ENCODE measurements at regions not wholly inside any gene's neighbourhood (a gene's known extent, or its start where the extent isn't known, plus 50 kb on each side); places are given as distances from the start of the nearest gene placed in this dataset.

- Histone ChIP-seq H3K4me1 (ENCODE audit: control insufficient read depth, insufficient read depth, low read length, unreplicated experiment) (peaks cover 4% of the 10 kb centered on the region), H3K79me2 (ENCODE audit: control insufficient read depth, insufficient read depth, low read length, unreplicated experiment) (no peaks in the 10 kb centered on the region), H3K27ac (ENCODE audit: low read depth, low read length) (no peak overlapping the region), H3K4me3 (ENCODE audit: low read depth, low read length) (no peak overlapping the region), H3K27me3 (ENCODE audit: insufficient read depth, low read length) (peaks cover 16% of the 10 kb centered on the region; the same call in 1 of the 2 replicates), H2AFZ (ENCODE audit: low read length, unreplicated experiment) (no peak overlapping the region), H3K36me3 (ENCODE audit: insufficient read depth, low read length) (no peaks in the 10 kb centered on the region)
Observed at GRCh38 chr3:43978708-43979107, 263.0 kb upstream of the TOPAZ1 start.

- H3K79me2 ChIP-seq (ENCODE audit: control insufficient read depth, insufficient read depth, low read length, unreplicated experiment), result no peaks in the 10 kb centered on the region
- H3K27ac ChIP-seq (ENCODE audit: low read depth, low read length), result no peak overlapping the region
- peaks cover 4% of the 10 kb centered on the region for H3K4me1 ChIP-seq (ENCODE audit: control insufficient read depth, insufficient read depth, low read length, unreplicated experiment)
- H3K4me3 ChIP-seq (ENCODE audit: low read depth, low read length), result no peak overlapping the region
- H3K27me3 ChIP-seq (ENCODE audit: insufficient read depth, low read length), result peaks cover 16% of the 10 kb centered on the region; the same call in 1 of the 2 replicates
- no peak overlapping the region for H2AFZ ChIP-seq (ENCODE audit: low read length, unreplicated experiment)
- H3K36me3 ChIP-seq (ENCODE audit: insufficient read depth, low read length), result no peaks in the 10 kb centered on the region
Observed at GRCh38 chr3:43979645-43980044, 262.0 kb upstream of the TOPAZ1 start.

- Histone ChIP-seq H3K4me3 (ENCODE audit: low read depth, low read length) (peak overlapping the region; percentile 93), H3K4me1 (ENCODE audit: control insufficient read depth, insufficient read depth, low read length, unreplicated experiment) (peaks cover 9% of the 10 kb centered on the region), H2AFZ (ENCODE audit: low read length, unreplicated experiment) (peak overlapping the region; percentile 75), H3K27me3 (ENCODE audit: insufficient read depth, low read length) (peaks cover 70% of the 10 kb centered on the region), H3K79me2 (ENCODE audit: control insufficient read depth, insufficient read depth, low read length, unreplicated experiment) (peaks cover 20% of the 10 kb centered on the region), H3K27ac (ENCODE audit: low read depth, low read length) (peak overlapping the region; percentile 57; the same call in 1 of the 2 replicates), H3K36me3 (ENCODE audit: insufficient read depth, low read length) (no peaks in the 10 kb centered on the region)
Observed at GRCh38 chr3:43994657-43995546, 246.8 kb upstream of the TOPAZ1 start.

DNA sequence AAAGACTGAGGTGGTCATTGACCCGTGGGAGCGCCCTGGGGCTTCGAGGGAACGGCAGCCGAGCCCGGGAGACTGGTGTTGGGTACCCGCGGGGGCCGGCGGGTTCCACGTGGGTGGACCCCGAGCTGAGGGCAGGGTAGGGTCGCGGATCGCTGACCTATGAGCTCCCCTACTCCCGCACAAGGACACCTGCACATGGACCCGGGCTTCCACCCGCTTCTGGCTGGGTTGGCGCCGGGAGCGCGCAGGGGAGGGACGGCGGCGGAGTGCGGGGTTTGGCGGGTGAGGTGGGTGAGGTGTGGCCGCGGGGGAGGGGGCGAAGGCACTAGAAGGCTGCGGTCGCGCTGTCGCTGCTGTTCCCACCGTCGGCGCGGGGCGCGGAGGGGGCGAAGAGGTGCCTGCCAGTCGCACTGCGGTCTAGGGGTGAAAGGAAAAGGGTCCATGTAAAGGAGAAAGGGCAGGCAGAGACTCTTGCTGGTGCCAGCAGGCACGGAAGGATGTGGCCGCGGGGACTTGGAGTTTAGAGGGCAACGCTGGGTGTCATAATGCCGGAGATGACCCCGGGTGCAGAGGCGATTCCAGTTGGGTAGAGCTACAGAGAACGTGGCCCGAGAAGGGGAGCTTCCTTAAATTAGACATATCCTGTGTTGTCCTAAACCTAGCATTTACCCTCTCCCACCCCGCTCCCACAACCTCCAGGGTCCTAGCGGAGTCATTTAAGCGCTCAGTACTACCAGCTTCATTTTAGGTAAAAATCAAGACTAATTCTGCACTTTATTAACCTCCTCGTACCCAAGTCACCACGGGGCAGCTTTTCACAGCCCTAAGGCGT, 245.9 kb upstream of the TOPAZ1 start:
- Histone ChIP-seq H3K4me3 (ENCODE audit: low read depth, low read length) (peak overlapping the region; percentile 93), H2AFZ (ENCODE audit: low read length, unreplicated experiment) (peak overlapping the region; percentile 75)

DNA sequence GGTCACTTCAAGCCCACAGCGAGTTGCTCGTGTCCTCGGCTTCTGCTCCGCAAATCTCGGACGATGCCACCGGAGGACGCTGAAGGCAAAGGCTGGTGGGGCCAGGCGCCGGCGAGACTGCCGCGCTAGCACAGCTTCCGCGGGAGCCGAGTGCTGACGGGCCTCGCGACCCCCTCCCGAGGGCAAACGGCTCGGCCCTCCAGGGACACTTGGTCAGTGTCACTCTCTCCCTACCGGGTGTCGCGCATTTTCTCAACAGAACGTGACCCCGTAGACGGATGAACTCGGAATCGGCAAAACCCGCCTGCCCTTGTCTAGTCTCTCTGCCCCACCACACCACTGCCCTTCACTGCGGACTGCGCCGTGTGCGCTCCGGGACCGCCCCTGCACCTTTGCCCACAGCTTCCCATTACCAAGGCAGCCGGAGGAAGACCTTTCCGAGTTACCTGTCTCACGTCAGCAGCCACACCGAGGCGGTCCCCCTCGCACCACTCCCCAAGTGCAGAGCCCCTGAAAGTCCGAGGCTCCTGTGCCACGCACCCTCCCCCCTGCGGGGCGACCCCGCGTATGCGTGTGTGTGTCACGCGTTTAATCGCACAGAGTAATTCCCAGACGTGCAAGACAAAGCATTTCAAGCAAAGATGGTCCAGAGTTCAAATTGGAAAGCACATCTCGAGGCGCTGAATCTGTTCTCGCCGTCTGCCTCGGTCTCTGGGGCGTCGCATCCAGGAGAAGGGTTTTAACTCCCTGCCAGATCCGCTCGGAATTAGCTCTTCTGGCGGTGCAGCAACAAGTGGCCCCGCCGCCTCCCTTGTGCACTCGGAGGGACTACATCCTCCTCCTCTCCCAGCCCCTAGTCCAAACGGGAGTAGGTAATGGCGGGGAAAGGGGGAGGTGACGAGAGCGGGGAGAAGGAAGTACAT, 245.0 kb upstream of the TOPAZ1 start:
- Histone ChIP-seq H2AFZ (ENCODE audit: low read length, unreplicated experiment) (peak overlapping the region; percentile 62), H3K4me1 (ENCODE audit: control insufficient read depth, insufficient read depth, low read length, unreplicated experiment) (peaks cover 16% of the 10 kb centered on the region), H3K4me3 (ENCODE audit: low read depth, low read length) (peak overlapping the region; percentile 93), H3K36me3 (ENCODE audit: insufficient read depth, low read length) (no peaks in the 10 kb centered on the region), H3K27me3 (ENCODE audit: insufficient read depth, low read length) (peaks cover 64% of the 10 kb centered on the region), H3K27ac (ENCODE audit: low read depth, low read length) (peak overlapping the region; percentile 57), H3K79me2 (ENCODE audit: control insufficient read depth, insufficient read depth, low read length, unreplicated experiment) (peaks cover 36% of the 10 kb centered on the region)

More for the DNA sequence above, 245.9 kb upstream of the TOPAZ1 start:
- Histone ChIP-seq H3K4me1 (ENCODE audit: control insufficient read depth, insufficient read depth, low read length, unreplicated experiment) (peaks cover 10% of the 10 kb centered on the region), H3K36me3 (ENCODE audit: insufficient read depth, low read length) (no peaks in the 10 kb centered on the region), H3K27me3 (ENCODE audit: insufficient read depth, low read length) (peaks cover 66% of the 10 kb centered on the region), H3K27ac (ENCODE audit: low read depth, low read length) (peak overlapping the region; percentile 57), H3K79me2 (ENCODE audit: control insufficient read depth, insufficient read depth, low read length, unreplicated experiment) (peaks cover 27% of the 10 kb centered on the region)

DNA sequence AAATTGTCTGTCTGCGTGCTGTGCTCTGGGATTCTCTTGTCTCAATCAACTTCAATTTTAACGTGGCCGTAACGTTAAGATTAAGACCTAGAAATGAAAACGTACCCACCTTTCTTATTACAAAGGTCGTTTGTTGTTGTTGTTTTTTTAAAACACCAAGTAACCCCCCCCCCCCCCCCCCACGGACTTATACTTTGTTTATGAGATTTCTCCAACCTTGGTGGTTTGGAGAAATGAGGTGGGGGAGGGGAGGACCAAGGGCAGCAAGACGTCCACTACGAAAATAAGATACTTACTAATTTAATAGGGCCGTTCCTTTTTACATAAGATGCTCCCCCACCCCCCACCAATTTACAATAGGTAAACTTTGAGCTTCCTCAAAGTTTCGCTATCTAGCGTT, 244.4 kb upstream of the TOPAZ1 start:
- Histone ChIP-seq H3K4me3 (ENCODE audit: low read depth, low read length) (peak overlapping the region; percentile 93), H3K36me3 (ENCODE audit: insufficient read depth, low read length) (0 out of 2 replicates have a peak, but pooled peaks cover 1% of the 10 kb centered on the region), H3K79me2 (ENCODE audit: control insufficient read depth, insufficient read depth, low read length, unreplicated experiment) (peaks cover 42% of the 10 kb centered on the region), H3K4me1 (ENCODE audit: control insufficient read depth, insufficient read depth, low read length, unreplicated experiment) (peaks cover 16% of the 10 kb centered on the region), H3K27ac (ENCODE audit: low read depth, low read length) (peak overlapping the region; percentile 57), H3K27me3 (ENCODE audit: insufficient read depth, low read length) (peaks cover 64% of the 10 kb centered on the region), H2AFZ (ENCODE audit: low read length, unreplicated experiment) (peak overlapping the region; percentile 64)

DNA sequence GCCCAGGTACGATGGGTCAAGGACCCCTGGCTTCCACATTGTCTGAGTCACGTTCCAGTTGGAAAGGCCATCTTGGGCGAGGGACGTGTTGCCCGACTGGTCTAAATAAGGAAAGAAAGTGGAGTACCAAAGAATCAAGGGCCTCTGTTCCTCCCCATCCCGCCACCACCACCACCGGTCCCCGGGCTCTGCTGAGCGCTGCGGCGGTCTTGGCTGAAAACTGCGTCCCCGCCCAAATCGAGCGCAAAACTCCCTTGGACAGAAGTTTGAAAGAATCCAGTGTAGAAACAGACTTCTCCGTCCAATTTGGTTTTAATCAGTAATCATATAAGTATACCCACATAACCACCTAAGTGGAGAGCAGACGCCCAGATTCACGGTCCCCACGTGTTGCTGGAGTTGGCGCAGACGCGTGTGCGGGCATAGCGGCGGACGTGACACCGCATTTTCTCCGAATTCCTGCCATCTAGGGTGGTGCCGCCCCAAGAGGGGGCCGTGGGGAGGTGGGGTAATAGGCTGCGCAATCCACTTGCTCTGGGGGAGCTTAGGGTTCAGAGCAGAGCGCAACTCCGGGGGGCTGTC, 243.8 kb upstream of the TOPAZ1 start:
- Histone ChIP-seq H3K27me3 (ENCODE audit: insufficient read depth, low read length) (peaks cover 63% of the 10 kb centered on the region), H3K4me1 (ENCODE audit: control insufficient read depth, insufficient read depth, low read length, unreplicated experiment) (peaks cover 21% of the 10 kb centered on the region), H3K27ac (ENCODE audit: low read depth, low read length) (peak overlapping the region; percentile 57), H2AFZ (ENCODE audit: low read length, unreplicated experiment) (peak overlapping the region; percentile 64), H3K4me3 (ENCODE audit: low read depth, low read length) (peak overlapping the region; percentile 93), H3K79me2 (ENCODE audit: control insufficient read depth, insufficient read depth, low read length, unreplicated experiment) (peaks cover 48% of the 10 kb centered on the region), H3K36me3 (ENCODE audit: insufficient read depth, low read length) (peaks cover 4% of the 10 kb centered on the region; the same call in 1 of the 2 replicates)

DNA sequence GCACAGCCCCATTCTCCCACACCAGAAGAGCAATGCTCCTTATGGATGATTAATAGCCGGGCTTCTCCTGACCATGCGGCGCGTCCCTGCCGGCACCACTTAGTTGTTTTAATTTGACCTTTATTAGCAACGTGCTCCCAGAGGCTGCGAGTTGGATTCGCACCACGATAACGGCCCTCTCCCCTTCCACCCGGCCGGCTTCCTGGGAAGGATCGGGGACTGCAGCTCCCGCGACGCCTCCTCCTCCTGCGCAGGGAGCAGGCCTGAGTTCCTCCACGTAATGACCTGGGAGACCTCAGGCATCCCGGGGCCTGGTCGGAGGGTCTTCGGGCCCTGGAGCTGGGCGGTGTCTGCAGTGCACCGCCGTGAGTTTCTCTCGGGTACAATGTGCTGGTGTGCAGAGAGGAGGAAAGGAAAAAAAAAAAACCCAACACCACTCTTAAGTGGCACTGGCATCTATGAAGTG, 243.3 kb upstream of the TOPAZ1 start:
- peaks cover 4% of the 10 kb centered on the region; the same call in 1 of the 2 replicates for H3K36me3 ChIP-seq (ENCODE audit: insufficient read depth, low read length)
- peak overlapping the region; percentile 57 for H3K27ac ChIP-seq (ENCODE audit: low read depth, low read length)
- H3K27me3 ChIP-seq (ENCODE audit: insufficient read depth, low read length), result peaks cover 58% of the 10 kb centered on the region
- peak overlapping the region; percentile 64 for H2AFZ ChIP-seq (ENCODE audit: low read length, unreplicated experiment)
- H3K4me1 ChIP-seq (ENCODE audit: control insufficient read depth, insufficient read depth, low read length, unreplicated experiment), result peaks cover 24% of the 10 kb centered on the region
- H3K79me2 ChIP-seq (ENCODE audit: control insufficient read depth, insufficient read depth, low read length, unreplicated experiment), result peaks cover 52% of the 10 kb centered on the region
- H3K4me3 ChIP-seq (ENCODE audit: low read depth, low read length), result peak overlapping the region; percentile 93

GRCh38 chr3:43998836-43999727, 242.6 kb upstream of the TOPAZ1 start:
- peaks cover 58% of the 10 kb centered on the region for H3K79me2 ChIP-seq (ENCODE audit: control insufficient read depth, insufficient read depth, low read length, unreplicated experiment)
- peaks cover 53% of the 10 kb centered on the region; the same call in 1 of the 2 replicates for H3K27me3 ChIP-seq (ENCODE audit: insufficient read depth, low read length)

More at GRCh38 chr3:43998836-43999727, 242.6 kb upstream of the TOPAZ1 start:
- Histone ChIP-seq H3K4me3 (ENCODE audit: low read depth, low read length) (peak overlapping the region; percentile 93), H2AFZ (ENCODE audit: low read length, unreplicated experiment) (peak overlapping the region; percentile 36), H3K4me1 (ENCODE audit: control insufficient read depth, insufficient read depth, low read length, unreplicated experiment) (peaks cover 28% of the 10 kb centered on the region), H3K36me3 (ENCODE audit: insufficient read depth, low read length) (peaks cover 4% of the 10 kb centered on the region; the same call in 1 of the 2 replicates), H3K27ac (ENCODE audit: low read depth, low read length) (peak overlapping the region; percentile 57)

All from ACC112 (cell line).